Hematopoietic multipotent progenitor cell treated with erythropoietin and hydrocortisone succinate and interleukin-3 and kit ligand, for 8 days (in vitro differentiated cells): ENCODE measurements at regions not wholly inside any gene's neighbourhood (a gene's known extent, or its start where the extent isn't known, plus 50 kb on each side); places are given as distances from the start of the nearest gene placed in this dataset.

Experiments used
- DNase-seq: peaks from one replicate; pipeline ENCODE4 v3.0.0-alpha.2; 2015

- DNase-seq, result no peak
Measured at GRCh38 chr2:22283436-22283835, 1101.5 kb upstream of the KLHL29 start.

- DNase-seq, result no peak
Measured at GRCh38 chr2:22290302-22290701, 1094.7 kb upstream of the KLHL29 start.

- DNase-seq, result no peak
Measured at GRCh38 chr2:22290909-22291473, 1094.0 kb upstream of the KLHL29 start.

GRCh38 chr2:22301228-22301627 lies 1083.8 kb upstream of the KLHL29 start:
- no peak for DNase-seq

- DNase-seq, result no peak
Measured at GRCh38 chr2:22326250-22326649, 1058.7 kb upstream of the KLHL29 start.

- no peak for DNase-seq
Measured at GRCh38 chr2:22329211-22330154, 1055.5 kb upstream of the KLHL29 start.

- no peak for DNase-seq
Measured at GRCh38 chr2:22336414-22336813, 1048.6 kb upstream of the KLHL29 start.

GRCh38 chr2:22340716-22341115 lies 1044.3 kb upstream of the KLHL29 start:
- no peak for DNase-seq

- no peak for DNase-seq
Measured at GRCh38 chr2:22347306-22347705, 1037.7 kb upstream of the KLHL29 start.

- no peak for DNase-seq
Measured at GRCh38 chr2:22350621-22351020, 1034.4 kb upstream of the KLHL29 start.

GRCh38 chr2:22355816-22356433 lies 1029.1 kb upstream of the KLHL29 start:
- peak; percentile 32 for DNase-seq

GRCh38 chr2:22359071-22359672 lies 1025.8 kb upstream of the KLHL29 start:
- no peak for DNase-seq

GRCh38 chr2:22360735-22361374 lies 1024.1 kb upstream of the KLHL29 start:
- DNase-seq, result no peak

GRCh38 chr2:22361571-22361970 lies 1023.4 kb upstream of the KLHL29 start:
- no peak for DNase-seq

- no peak for DNase-seq
Measured at GRCh38 chr2:22375096-22375495, 1009.9 kb upstream of the KLHL29 start.

- DNase-seq, result no peak
Measured at GRCh38 chr2:22377268-22377667, 1007.7 kb upstream of the KLHL29 start.

GRCh38 chr2:22382479-22383169 lies 1002.4 kb upstream of the KLHL29 start:
- no peak for DNase-seq

- DNase-seq, result no peak
Measured at GRCh38 chr2:22397847-22398246, 987.1 kb upstream of the KLHL29 start.

- DNase-seq, result no peak
Measured at GRCh38 chr2:22403748-22404147, 981.2 kb upstream of the KLHL29 start.

- no peak for DNase-seq
Measured at GRCh38 chr2:22406625-22407024, 978.4 kb upstream of the KLHL29 start.

- DNase-seq, result no peak
Measured at GRCh38 chr2:22420076-22420475, 964.9 kb upstream of the KLHL29 start.

- no peak for DNase-seq
Measured at GRCh38 chr2:22442051-22442450, 942.9 kb upstream of the KLHL29 start.
